Right ventricle myocardium inferior (tissue), 1 donor: ENCODE measurements at regions not wholly inside any gene's neighbourhood (a gene's known extent, or its start where the extent isn't known, plus 50 kb on each side); places are given as distances from the start of the nearest gene placed in this dataset.

Experiments
- ATAC-seq: fragments of 200-7000 bp; cut with Tn5 transposase; one replicate; pipeline ENCODE4 v1.9.1; 2020; ENCODE audit warnings: mild to moderate bottlenecking, moderate library complexity
- DNase-seq: peaks from one replicate; pipeline ENCODE4 v3.0.0; 2021; ENCODE audit errors: missing footprints
- intact Hi-C: fragments of 100-400 bp; cut with DNase I; formaldehyde crosslinking; loops from one replicate; pipeline ENCODE4 v1.11.0; 2022
- donor health status: DM: no; HTN: yes; CAD: no; lungs with severe emphysema.

GRCh38 chr2:67854103-67854743 is 208.6 kb downstream of the C1D start:
- intact Hi-C loops = no loop called here
- ATAC-seq = no peak
- no peak for DNase-seq

GRCh38 chr2:67854798-67855197 is 208.0 kb downstream of the C1D start:
- intact Hi-C loops = no loop called here
- DNase-seq (no peak), ATAC-seq (no peak)

- ATAC-seq (no peak), DNase-seq (no peak)
- intact Hi-C loops = no loop called here
These were observed 205.9 kb downstream of the C1D start for GRCh38 chr2:67856866-67857265.

GRCh38 chr2:67857836-67858235 is 205.0 kb downstream of the C1D start:
- intact Hi-C loops = no loop called here
- ATAC-seq (no peak), DNase-seq (no peak)

DNA sequence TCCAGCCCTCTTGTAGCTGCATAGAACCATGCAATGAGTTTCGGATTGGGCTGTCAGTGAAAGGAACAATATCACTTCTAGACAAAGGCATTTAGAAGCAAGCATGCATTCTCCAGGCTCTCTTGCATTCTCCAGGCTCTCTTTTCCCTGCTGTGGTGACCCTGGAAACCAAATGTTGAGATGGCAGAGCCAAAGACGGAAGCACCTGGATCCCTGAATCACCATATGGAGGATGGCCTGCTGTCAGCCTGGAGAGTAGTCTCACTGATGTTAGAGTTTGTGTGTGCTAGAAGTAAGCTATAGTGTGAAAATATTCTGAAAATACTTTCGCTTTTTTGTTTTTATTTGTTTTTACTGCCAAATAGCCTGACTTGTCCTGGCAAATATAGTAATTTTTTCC is 203.9 kb downstream of the C1D start:
- intact Hi-C loops = no loop called here
- DNase-seq (no peak), ATAC-seq (no peak)

- DNase-seq = no peak
- ATAC-seq = no peak
- intact Hi-C loops = no loop called here
These were observed 196.9 kb downstream of the C1D start for GRCh38 chr2:67865917-67866316.

DNA sequence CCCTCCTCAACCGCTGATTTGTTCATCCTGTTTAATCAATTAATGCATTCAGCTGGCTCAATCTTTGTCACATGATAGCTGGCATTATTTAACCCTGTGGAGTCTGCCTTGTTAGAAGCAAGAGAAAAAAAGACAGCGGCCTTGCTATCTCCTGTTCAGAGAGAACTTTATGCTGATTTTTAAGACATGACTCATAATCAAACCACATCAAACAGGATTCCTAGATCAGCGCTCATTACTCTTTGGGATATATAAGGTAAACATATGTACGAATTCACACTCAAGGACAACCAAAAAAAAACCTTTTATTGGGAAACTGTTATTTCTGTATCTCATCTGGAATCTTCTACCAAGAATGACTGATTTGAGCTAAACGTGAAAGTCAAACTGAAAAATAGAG is 195.1 kb downstream of the C1D start:
- no peak for ATAC-seq
- intact Hi-C loops = no loop called here
- no peak for DNase-seq

DNA sequence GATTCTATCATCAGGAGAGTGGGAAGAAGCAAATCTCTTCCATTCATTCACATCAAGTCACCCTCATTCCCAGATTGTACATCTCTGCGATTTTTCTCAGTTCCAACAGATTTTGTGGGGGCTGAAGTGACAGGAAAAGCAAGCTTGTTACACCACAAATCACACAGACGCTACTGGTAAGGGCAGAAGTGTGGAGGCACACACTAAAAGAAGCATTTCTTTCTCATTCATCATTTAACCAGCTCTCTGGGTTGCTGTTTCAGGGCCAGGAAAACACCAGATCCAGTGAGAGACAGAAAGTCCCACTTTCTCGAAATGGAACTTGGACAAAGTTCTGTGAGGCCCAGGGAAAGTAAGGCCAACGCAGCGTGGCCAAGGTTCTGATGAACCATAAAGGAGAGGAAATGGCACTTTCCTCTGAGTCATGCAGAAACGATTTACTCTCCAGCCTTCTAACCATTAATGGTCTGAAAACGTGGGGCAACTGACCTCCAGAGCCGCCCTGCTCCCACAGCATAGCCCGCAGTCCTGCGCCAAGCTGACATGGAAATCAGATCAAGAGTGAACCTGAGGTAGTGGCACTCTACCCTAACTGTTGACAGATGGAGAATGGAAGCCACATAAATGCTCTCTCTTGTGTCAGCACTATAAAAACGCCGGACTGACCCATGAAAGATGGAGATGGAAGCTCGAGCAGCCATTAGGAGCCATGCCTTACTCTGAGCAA is 191.0 kb downstream of the C1D start:
- ATAC-seq (no peak), DNase-seq (no peak)
- intact Hi-C loops = no loop called here

DNA sequence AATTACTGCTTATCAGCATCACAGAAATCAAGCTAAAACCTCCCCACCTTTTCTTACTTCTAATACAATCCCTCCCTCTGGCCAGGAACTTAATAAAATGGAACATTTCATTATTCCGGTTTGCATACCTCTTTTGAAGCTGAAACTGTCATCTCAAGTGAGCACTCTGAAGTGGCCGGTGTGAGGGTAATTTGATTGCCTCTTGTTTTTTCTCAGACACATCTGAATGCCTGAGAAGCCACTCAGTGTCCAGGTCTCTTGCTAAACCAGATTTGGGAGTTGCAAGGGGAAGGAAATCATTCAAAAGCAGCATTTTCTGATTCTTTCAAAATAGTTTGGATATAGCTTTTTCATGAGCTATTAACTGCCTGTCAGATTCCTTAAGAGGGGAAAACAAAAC is 190.3 kb downstream of the C1D start:
- ATAC-seq = no peak
- no peak for DNase-seq
- intact Hi-C loops = no loop called here

GRCh38 chr2:67873916-67874315 is 188.9 kb downstream of the C1D start:
- intact Hi-C loops = no loop called here
- ATAC-seq (no peak), DNase-seq (no peak)

GRCh38 chr2:67876176-67876575 is 186.6 kb downstream of the C1D start:
- ATAC-seq (no peak), DNase-seq (no peak)
- intact Hi-C loops = no loop called here

- no peak for DNase-seq
- intact Hi-C loops = no loop called here
- ATAC-seq = no peak
These were observed 185.5 kb downstream of the C1D start for GRCh38 chr2:67877301-67877700.

GRCh38 chr2:67878743-67879142 is 184.1 kb downstream of the C1D start:
- intact Hi-C loops = no loop called here
- peak; percentile 72 for ATAC-seq
- no peak for DNase-seq

- ATAC-seq = no peak
- intact Hi-C loops = no loop called here
- no peak for DNase-seq
These were observed 183.1 kb downstream of the C1D start for GRCh38 chr2:67879586-67880290.

GRCh38 chr2:67880291-67880761 is 182.5 kb downstream of the C1D start:
- DNase-seq (no peak), ATAC-seq (no peak)
- intact Hi-C loops = no loop called here

DNA sequence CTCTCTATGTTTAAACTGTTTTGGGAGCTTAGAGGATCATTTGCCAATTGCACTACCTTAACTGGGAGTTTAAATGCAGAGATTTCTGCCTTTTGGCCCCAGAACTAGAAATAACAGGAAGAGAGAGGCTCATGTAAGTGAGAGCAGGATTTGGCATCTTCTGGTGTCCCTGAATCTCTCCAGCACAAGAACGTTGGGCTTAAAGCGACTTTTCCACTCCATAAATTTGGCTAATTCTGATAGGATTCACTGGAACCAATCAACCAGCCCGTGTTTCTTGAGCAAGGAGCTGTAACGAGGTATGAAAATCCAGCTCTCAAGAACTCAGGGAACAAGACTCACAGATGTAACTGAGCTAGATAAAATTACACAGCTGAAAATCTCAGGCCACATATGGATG is 181.0 kb downstream of the C1D start:
- ATAC-seq = no peak
- no peak for DNase-seq
- intact Hi-C loops = no loop called here

GRCh38 chr2:67883316-67884087 is 179.3 kb downstream of the C1D start:
- DNase-seq (no peak), ATAC-seq (no peak)
- intact Hi-C loops = no loop called here

DNA sequence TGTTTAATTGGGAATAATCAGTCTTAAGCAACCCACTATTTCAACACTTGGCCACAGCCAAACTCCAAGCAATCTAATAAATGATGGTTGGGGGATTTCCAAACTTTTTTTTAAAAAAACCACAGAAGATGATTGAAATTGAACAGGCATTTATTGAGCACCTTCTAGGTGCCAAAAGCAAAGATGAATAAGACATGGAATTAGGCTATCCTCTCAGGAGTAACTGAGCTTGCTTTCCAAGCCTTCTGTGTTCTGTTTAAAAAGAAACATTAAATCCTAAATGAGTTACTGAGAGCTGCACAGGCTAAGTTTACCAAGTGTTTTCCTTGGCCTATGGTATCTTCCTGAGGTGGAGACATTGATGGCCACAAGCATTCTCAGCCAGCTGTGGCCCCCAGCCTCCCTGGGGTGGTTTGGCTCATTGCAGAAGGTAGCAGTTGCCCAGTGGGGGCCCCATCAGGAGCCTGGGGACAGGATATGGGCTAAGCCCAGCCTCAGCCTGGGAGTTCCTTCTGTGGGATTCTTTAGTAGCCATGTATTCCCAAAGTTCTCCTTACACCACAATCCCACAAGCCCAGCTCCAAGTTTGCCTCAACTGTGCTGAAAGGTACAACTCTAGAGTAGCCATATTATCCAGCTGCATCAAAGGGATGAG is 174.3 kb downstream of the C1D start:
- DNase-seq (no peak), ATAC-seq (no peak)
- intact Hi-C loops = no loop called here

DNA sequence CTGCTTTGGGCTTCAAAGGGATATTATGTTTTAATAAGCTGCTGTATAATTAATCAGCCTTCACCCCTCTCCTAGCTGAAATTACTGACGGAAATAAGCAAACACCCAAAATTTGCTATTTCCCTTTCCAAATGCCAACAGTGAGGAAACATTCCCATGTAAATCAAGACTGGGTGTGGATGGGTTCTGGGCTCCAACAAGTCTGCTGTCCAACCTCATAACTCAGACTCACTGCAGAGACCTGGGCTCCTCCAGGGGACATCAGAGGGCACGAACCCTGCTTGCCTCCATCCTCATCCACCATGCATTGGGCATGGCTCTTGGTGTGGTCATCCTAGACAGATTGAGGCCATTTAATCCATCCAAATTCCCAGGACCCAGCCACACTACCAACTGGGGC is 173.7 kb downstream of the C1D start:
- ATAC-seq (no peak), DNase-seq (no peak)
- intact Hi-C loops = no loop called here
